GM04503 (cell line): ENCODE measurements at regions not wholly inside any gene's neighbourhood (a gene's known extent, or its start where the extent isn't known, plus 50 kb on each side); places are given as distances from the start of the nearest gene placed in this dataset.

Experiments
- DNase-seq: peaks from one replicate; pipeline ENCODE4 v3.0.0-alpha.2; 2012; ENCODE audit warnings: low read depth

DNA sequence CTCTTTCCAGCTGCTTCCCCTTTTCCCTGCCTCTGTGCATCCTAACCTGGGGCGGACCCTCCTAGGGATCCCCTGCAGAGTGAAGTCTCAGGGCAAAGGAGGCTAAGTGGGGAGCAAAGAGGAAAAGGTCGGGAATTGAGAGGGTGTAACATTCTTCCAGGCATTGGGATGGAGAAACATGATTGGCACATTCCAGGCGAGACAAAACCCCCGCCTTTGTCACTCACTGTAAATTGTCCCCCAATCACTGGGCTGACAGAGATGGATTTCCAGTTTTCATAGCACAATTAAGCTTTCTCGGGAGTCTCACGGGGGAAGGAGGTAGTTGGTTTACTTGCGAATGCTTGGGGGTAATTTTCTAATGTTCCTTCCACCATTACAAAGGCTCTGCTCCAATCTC, 74.9 kb downstream of the MIAT start:
- no peak for DNase-seq

DNA sequence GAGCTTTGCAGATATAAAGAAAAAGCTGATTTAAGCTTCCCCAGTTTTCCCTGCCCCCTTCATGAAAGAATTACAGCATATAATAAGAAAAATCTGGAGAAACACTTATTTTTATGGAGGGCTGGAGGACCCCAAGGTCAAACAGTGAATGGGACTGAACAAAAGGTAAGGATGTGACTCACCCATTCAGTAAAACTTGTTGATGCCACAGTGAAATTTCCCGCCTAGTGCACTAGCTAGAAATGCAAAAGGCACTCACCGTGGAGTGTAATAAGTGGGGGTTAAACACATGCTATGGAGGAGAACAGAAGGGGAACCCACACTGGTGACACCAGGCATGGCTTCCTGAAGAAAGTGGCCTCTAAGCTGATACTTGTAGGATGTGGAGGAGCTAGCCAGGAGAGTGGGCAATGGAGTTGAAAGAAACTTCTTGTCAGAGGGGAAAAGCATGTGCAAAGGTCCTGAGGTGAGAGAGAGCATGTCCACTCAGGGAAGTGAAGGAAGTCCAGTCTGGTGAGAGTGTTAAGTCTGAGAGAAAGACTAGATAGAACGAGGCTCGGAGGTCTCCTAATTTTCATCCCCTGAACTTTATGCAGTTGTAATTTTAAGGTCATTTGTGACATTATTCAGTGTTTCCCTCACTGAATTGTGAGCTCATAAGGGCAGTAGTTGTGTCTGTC, 77.1 kb downstream of the MIAT start:
- DNase-seq: no peak

DNA sequence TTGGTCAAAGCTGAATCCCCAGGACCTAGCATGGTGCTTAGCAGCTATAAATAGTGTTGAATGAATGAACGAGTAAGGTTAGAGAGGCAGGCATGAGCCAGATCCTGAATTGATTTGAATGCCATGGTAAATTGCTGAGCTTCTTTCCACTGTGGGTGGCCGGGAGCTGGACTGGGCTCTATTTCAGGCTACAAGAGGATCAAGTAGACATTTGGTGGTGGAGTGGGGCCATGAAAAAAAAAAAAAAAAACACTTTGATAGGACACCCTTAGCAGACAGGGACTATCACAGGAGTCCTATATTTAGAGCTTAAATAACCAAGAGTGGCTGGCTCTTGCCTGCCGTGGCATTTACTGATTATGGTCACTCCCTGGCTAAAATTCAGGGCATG, 77.6 kb downstream of the MIAT start:
- DNase-seq: no peak

DNA sequence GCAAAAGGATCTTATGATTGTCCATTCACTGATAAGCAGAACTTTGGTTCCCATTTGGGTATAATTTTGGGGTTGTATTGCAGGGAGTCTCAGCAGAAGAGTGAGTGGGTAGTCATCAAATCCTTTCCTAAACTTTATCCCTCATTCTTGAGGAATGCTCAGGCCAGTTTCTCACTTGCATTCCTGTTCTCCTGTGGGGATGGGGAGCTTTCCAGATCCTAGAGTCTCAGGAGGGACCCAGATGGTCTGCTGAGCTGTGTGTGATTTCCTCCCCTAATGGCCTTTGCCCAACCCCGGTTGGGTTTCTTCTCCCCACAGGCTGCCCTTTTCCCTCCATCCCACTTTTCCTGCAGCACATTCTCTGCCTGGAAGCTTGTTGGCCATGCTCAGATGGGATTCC, 79.9 kb downstream of the MIAT start:
- peak; percentile 42 for DNase-seq

DNA sequence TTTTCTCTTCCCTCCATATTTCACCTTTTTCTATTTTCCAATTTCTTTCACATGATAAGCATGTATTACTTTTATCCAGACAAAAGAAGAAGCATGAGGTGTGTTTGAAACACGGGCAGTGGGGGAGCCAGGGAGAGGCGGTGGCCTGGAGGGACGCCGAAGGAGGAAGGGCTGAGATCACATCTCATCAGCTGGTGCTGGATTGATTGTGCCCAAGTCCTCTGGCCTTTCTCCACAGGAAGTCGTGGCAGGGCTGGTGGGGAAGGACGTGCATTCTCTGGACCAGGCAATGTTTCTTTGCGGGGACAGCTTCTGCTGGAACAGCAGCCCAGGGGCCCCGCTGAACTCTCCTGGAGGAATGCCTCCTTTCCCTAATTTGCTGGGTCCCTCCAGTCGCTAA, 82.9 kb downstream of the MIAT start:
- DNase-seq: no peak

DNA sequence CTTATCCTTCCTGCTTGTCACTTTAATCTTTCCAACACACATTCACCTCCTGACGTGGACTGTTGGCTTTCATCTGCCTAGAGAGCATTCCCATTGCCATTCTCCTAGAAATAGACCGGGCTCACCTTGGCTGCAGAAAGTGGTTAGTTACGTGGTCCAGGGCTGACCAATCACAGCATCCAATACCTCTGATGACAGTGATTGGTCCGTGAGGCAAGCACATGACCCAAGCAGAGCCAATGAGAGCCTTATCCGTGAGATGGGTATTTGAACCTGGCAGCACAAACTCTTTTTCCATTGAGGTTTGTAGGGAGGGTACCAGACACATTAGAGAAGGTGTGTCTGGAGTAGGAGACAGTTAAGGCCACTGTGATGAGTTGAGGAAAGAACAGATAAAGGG, 85.8 kb downstream of the MIAT start:
- no peak for DNase-seq

DNA sequence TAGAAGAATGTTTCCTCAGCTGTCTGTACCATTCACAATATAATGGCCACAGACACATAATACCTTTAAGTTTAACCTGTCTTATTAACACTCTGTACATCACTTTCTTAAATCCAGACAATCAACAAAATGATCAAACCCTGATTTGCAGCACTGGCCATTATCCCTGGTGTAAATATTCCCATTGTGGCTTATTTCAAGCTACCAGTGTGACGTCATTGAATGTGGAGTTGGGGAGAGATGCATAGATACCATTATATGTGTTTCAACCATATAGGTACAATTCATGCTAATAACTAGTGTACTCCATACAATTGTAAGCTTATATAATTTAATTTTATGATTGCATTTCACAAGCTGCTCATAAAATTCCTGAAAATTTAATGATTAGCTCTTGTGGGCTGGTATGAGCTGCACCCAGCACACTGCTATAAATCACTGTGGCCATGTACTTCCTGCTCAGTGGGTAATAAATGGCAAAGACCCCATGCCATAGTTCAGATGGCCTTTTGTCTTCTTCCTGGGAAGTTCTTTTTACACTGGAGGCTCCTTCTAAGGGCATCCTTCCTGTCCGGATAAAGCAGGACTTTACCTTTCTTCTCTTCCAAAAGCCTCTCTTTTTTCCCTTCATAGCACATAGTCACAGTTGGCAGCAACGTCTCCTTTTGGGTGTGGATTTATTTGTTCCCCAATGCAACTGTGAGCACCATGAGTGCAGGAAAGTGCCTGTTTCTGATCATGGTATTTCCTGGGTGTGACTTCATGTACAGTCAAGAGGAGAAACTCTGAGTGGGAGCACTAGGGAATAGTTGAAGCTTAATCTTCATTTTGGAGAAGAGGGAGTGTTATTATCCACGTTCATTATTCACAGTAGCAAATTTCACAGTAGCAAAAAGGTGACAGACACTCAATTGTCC, 87.8 kb downstream of the MIAT start:
- DNase-seq: no peak

DNA sequence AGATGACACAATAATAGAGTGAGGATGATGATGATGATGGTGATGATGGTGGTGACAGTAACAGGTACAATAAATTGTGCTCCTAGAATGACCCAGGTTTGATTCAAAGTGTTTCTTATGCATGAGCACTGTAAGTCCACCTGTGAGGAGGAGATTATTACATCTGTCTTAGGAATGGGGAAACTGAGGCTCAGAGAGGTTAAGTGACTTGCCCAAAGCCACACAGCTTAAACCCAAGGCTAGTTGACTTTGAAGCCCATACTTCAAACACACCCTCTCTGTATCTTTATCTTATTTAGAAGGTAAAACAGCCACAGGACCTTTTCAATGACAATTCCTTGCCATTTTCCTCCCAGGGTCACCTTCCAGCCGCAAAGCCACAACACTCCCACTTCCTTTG, 88.9 kb downstream of the MIAT start:
- no peak for DNase-seq

DNA sequence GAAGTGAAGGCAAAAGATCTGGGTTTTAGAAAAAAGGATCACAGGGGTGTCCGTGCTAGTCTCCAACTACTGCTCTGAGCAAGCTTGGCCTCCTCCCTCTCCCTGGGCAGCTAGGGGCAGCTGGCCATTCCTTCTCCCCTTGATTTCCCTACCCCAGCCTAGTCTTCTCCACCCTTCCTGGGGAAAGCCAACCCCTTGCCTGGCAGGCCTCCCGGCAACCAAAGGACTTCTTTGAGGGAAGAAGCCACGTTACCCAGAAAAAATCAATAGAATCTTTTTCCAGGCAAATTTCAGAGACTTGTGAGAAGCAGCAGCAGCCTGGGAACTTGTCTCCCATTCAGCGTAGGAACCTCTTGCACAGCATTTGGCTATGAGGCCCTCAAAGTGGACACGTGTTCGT, 91.5 kb downstream of the MIAT start:
- DNase-seq: no peak

DNA sequence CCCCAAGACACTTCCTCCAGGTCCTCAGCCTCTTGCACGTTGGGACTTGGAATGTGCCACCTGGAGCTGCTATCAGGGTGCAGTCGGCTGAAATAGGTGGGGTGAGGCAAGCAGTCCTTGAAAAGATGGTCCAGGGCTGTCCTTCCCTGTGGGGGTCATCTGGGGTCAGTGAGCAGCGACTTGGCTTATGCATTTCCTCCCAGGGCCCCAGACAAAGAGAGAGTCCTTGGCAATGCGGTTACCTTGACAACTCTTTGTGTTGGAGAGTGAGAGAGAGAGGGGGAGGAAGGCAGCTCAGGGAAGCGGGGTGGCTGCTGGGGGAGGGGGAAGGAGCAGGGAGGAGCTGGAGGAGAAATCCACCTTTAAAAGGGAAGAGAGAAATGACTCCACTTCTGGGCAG, 93.8 kb downstream of the MIAT start:
- DNase-seq: no peak

DNA sequence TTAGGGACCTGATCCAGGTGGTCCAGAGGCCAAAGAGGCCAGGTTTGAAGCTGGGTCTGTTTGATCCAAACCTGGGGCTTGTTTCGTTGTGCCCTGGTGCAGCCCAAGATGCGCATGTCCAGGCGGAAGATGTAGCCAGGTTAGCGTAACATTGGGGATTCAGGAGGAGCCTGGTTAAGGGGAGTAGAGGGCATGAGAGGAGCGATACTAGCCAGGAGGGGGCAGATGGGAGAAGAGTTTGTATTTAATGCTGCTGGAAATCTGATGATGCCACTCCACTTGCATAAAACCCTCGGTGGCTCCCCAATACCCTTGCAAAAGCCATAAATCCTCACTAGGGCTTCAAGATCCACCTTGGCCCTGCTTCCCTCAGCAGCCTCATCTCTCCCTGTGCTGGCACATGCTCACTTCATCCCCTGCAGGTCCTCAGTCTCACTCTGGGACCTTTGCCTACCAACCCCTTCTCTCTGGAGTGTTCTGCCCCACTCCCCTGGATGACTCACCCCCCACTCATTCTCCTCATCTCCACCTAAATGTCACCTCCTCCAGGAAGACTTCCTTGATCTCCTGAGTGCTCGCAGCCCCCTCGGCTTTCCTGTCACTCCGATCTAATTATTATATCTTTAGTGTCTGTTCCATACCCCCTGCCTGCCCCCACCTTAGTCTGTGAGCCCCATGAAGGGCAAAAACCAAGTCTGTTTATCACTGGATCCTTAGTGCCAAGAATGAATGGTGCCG, 95.9 kb downstream of the MIAT start:
- no peak for DNase-seq

DNA sequence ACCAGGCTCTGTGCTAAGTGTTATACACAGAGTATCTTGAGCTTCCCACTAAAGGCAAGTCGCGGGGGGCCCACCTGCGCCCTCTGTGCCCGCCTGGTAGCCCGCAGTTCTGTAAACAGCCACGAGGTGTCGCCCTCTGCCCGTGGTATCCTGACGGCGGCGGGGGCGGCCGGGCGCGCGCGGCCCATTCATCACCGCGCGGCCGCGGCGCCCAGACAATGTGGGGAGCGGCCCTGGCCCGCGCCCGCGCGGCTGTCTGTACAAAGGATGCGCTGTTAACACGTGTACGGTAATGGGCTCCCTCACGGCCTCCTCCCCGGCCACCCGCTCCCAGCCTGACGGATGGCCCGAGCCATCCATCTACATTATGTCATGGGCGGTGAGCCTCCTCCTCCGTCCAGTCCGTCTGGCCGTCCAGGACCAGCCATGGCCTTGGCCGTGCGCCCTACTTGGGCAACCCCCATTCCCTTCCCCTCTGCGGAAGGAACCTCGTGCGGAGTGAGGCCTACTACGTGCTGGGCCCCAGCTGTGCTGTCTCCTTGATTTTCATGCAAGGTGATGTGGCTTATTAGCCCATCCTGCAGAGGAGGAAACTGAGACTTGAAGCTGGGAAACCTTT, 99.4 kb downstream of the MIAT start:
- no peak for DNase-seq

DNA sequence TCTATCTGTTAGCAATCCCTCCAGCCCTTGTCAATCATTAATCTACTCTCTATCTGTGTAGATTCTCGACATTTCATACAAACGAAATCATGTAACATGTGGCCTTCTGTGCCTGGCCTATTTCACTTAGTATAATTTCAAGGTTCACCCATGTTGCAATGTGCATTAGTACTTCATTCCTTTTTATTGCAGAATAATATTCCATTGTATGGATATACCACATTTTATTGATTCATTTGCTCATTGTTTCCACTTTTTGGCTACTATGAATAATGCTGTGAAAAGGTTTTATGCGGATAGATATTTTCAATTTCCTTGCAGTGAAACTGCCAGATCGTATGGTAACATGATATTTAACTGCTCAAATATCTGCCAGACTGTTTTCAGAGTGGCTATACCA, 100.1 kb downstream of the MIAT start:
- no peak for DNase-seq

DNA sequence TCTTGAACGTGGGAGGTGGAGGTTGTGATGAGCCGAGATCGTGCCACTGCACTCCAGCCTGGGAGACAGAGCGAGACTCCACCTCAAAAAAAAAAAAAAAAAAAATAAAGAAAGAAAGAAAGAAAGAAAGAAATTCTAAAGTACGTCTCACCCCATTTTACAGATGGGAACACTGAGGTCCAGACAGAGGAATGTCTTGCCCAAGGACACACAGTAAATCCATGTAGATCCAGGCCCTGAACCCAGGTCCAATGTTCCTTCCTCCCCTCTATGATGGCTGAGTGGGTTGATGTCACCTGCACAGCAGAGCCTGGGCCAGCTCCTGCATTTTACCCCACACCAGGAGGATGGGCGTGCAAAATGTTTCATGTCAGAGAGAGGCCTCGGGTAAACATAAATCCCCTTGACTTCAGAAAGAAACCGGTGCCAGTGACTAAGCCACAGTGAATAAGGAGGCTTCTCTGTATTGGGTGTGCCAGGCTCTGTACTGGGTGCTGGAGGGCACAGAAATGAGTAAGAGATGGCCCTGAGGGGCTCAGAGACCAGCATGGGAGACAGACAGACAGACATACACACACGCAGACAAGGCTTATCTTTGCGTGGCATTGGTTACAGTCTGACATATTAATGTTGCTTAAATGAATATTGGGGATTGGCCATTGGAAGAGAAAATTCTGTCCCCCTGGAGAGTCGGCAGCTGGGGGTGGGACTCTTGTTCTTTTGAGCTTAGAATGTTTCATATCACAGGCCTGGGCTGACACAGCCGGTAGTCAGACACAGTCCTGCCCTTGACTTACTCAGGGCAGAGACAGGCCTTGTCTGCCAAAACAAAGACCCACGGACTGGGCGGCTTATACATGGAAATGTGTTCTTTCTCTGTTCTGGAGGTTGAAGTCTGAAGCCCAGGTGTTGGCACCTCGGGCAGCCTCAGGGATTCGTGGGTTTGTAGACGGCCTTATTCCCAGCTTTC, 105.4 kb downstream of the MIAT start:
- no peak for DNase-seq

DNA sequence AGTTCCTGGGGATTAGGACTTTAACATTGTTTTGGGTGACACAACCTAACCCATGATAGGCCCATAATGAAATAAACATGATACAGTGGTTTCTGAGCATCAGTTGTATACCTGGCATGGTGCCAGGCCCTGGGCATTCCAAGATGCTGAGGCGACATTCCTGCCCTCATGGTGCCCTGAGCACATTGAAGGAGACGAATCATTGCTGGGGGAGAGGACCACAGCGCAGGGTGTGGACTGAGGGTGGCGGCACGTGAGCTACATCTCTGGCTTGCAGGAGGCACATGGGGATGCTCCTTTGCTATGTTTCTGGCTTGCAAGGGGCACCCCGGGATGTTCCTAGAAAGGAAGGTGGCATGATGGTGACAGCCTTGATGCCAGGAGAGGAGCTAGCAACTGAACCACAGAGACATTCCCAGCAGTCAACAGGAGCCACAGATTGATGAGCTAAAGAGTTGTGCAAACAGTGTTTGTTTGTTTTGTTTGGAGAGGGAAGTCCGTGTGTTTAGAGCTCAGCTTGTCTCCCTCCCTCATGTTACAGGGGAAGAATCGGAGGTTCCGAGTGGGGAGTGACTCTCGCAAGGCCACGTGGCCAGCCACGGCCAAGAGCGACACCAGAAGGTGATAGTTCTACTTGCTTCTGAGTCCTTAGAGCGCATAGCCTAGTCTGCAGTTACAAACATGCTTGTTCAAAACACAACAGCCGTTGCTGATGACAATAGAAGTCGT, 106.4 kb downstream of the MIAT start:
- DNase-seq: peak; percentile 53

DNA sequence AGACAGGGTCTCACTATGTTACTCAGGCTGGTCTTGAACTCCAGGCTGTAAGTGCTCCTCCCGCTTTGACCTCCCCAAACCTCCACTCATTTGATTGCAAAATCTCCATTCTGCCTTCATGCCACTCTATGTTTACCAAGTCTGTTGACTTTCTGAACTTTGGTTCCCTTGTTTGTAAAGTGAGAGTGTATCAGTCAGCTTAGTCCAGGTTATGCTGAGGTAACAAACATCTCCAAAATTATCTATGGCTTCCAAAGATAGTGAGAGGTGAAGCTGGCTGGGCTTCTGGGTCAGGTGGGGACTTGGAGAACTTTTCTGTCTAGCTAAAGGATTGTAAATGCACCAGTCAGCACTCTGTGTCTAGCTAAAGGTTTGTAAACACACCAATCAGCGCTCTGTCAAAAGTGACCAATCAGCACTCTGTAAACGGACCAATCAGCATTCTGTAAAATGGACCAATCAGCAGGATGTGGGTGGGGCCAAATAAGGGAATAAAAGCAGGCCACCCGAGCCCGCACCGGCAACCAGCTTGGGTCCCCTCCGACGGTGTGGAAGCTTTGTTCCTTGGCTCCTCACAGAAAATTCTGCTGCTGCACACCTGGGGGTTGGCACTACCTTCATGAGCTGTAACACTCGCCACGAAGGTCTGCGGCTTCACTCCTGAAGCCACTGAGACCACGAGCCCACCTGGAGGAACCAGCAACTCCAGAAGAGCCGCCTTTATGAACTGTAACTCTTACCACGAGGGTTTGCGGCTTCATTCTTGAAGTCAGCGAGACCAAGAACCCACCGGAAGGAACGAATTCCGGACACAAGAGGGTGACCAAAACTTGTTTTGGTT, 109.3 kb downstream of the MIAT start:
- DNase-seq: no peak

DNA sequence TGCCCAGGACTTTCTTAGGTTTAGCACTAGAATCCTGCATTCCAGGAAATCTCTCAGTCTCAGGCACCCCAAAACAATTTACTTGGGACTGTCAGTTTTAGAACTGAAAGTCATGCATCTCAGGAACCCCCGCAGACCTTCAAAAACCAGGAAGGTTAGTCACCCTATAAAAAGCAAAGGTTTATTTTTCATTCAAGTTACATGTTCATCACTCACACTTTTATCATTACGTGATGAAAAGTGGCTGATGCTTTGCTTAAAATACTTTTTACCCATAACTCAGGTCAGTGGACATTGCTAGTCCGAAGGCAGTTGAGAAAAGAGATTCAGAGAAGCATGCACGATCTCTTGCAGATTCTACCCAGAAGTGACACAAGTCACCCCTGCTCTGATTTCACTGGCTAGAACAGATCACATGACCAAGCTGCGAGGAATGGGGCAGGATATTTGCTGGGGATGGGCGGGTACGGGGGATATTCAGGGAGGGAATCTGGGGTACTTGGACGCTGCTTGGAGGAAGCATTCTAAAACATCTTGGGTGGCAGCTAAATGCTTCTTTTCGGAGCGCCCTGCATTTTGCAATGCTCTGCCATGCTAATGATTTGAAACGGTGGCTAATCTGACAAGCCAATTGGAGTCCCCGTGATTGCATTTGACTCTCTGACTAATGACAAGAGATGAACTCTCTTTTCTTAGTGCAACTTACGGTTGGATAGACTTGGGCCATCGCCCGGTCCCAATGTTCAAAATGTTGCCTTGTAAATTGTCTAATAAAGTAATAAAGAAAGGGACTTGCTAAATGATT, 110.2 kb downstream of the MIAT start:
- no peak for DNase-seq

DNA sequence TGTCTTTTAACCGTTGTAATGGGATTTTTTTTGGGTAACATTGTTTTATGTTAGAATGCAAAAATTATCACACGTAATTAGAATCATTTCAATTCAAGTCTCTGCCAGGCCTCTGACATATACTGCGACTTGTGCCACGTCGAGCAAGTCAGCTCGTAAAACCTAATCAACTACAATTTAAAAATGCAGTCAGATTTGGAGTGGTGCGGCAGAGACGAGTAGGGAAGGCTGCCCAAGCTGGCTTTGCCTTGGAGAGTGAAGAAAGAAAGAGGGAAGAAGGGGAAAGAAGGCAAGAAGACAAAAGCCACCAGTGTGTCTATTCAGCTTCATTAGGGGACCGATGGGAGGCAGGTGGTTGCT, 110.7 kb downstream of the MIAT start:
- no peak for DNase-seq

DNA sequence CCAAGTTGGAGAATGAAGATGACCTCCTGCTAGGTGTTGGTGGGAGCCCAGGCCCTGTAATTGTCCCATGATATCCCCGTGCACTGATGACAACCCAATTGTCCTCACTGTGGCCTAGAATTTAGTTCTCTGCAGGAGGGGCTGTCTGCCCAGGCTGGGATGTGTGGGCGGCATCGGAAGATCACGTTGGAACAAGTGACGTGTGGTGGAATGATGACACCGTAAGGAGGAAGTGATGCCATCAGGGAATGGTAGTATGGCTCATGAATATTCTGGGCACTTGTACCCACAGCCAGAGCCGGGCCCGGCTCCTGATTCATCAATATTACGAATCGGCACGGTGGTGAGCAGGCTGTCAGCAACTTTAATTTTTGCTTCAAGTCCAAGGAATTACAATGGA, 111.6 kb downstream of the MIAT start:
- no peak for DNase-seq
